ENCODE measurements at regions not wholly inside any gene's neighbourhood (a gene's known extent, or its start where the extent isn't known, plus 50 kb on each side); places are given as distances from the start of the nearest gene placed in this dataset.

GRCh38 chr7:115679423-115679822, 351.1 kb downstream of the TFEC start:
- Histone ChIP-seq H3K4me3 (ENCODE audit: severe bottlenecking) (no peak overlapping the region), H3K36me3 (ENCODE audit: low read depth) (no peaks in the 10 kb centered on the region), H3K27ac (ENCODE audit: poor library complexity, severe bottlenecking) (no peak overlapping the region), H3K4me1 (ENCODE audit: insufficient read depth, poor library complexity, severe bottlenecking) (no peaks in the 10 kb centered on the region), H3K9me3 (ENCODE audit: severe bottlenecking) (no peaks in the 10 kb centered on the region), H3K27me3 (ENCODE audit: insufficient read depth, poor library complexity, severe bottlenecking) (no peaks in the 10 kb centered on the region)
- DNase-seq (ENCODE audit: low spot score), result no peak
- no peak for ATAC-seq (ENCODE audit: low read depth)
- TF ChIP-seq, protein P1, sequence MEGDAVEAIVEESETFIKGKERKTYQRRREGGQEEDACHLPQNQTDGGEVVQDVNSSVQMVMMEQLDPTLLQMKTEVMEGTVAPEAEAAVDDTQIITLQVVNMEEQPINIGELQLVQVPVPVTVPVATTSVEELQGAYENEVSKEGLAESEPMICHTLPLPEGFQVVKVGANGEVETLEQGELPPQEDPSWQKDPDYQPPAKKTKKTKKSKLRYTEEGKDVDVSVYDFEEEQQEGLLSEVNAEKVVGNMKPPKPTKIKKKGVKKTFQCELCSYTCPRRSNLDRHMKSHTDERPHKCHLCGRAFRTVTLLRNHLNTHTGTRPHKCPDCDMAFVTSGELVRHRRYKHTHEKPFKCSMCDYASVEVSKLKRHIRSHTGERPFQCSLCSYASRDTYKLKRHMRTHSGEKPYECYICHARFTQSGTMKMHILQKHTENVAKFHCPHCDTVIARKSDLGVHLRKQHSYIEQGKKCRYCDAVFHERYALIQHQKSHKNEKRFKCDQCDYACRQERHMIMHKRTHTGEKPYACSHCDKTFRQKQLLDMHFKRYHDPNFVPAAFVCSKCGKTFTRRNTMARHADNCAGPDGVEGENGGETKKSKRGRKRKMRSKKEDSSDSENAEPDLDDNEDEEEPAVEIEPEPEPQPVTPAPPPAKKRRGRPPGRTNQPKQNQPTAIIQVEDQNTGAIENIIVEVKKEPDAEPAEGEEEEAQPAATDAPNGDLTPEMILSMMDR (IDR thresholded peaks at IDR 0.05; ENCODE audit: poor library complexity, severe bottlenecking), result no peak

DNA sequence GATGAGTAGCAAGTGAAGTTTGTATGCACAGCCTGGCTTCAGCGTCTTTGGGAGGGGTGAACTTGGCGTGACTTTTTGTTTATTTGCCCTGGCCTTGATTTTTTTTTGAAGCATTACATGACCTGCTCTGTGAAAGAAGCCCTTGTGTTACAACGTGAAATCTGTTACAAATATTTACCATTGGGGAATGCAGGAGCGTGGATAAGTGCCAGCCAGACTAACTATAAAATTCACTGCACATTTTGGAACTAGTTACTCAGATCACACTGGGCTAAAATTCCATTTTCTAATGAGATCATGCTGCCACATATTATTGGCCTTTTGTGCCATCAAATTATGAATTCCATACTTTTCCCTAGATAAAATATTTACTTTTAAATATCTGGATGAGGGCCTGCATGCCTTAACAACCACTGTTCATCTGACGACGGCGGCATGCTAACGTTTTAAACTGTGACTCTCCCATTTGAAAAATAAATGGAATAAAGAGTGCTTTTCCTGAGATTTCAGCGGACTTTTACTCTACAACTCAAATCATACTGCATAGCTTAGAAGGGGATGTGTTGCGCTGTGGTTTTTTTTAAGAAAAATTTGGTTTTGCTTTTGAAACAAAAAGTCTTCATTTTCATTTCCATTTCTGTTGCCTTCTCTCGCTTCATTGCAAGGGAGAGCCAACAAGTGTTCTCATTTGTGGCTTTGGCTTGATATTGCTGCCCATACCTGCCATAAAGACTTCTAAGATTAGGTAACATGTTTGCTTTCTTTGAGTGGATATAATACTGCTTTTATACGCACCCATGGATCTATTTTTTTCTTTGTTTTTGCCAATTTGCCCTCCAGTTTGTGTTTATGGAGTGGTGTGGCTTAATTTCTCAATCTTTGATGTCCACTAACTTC, 352.2 kb downstream of the TFEC start:
- no peak for ATAC-seq (ENCODE audit: low read depth)
- no peaks in the 10 kb centered on the region for H3K36me3 ChIP-seq (ENCODE audit: low read depth)
- H3K4me1 ChIP-seq (ENCODE audit: insufficient read depth, poor library complexity, severe bottlenecking), result no peaks in the 10 kb centered on the region
- DNase-seq (ENCODE audit: low spot score), result no peak
- no peaks in the 10 kb centered on the region for H3K9me3 ChIP-seq (ENCODE audit: severe bottlenecking)
- no peak overlapping the region for H3K4me3 ChIP-seq (ENCODE audit: severe bottlenecking)
- no peak overlapping the region for H3K27ac ChIP-seq (ENCODE audit: poor library complexity, severe bottlenecking)
- TF ChIP-seq, protein P1 (IDR thresholded peaks at IDR 0.05; ENCODE audit: poor library complexity, severe bottlenecking), result no peak
- no peaks in the 10 kb centered on the region for H3K27me3 ChIP-seq (ENCODE audit: insufficient read depth, poor library complexity, severe bottlenecking)

DNA sequence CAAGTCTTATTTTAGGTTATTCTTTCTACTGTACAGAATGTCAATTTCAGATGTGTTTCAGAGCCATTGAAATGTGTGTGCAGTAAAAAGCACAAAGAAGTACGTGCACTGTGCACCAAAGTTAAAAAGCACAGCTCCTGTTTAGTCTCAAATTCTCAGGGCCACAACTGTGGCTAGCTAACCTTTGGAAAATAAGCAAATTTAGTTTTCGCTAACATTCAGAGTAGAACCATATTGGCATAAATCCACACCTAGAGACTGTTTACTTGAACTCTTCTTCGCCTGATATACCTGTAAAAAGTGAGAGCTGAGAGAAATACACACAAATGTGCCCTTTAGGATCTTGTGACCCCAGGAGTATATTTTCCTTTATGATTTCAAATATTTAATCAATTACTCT, 353.9 kb downstream of the TFEC start:
- Histone ChIP-seq H3K4me1 (ENCODE audit: insufficient read depth, poor library complexity, severe bottlenecking) (no peaks in the 10 kb centered on the region), H3K36me3 (ENCODE audit: low read depth) (no peaks in the 10 kb centered on the region), H3K27ac (ENCODE audit: poor library complexity, severe bottlenecking) (no peak overlapping the region), H3K4me3 (ENCODE audit: severe bottlenecking) (no peak overlapping the region), H3K27me3 (ENCODE audit: insufficient read depth, poor library complexity, severe bottlenecking) (no peaks in the 10 kb centered on the region), H3K9me3 (ENCODE audit: severe bottlenecking) (no peaks in the 10 kb centered on the region)
- DNase-seq (ENCODE audit: low spot score), result no peak
- no peak for ATAC-seq (ENCODE audit: low read depth)
- TF ChIP-seq, protein P1 (IDR thresholded peaks at IDR 0.05; ENCODE audit: poor library complexity, severe bottlenecking), result no peak

DNA sequence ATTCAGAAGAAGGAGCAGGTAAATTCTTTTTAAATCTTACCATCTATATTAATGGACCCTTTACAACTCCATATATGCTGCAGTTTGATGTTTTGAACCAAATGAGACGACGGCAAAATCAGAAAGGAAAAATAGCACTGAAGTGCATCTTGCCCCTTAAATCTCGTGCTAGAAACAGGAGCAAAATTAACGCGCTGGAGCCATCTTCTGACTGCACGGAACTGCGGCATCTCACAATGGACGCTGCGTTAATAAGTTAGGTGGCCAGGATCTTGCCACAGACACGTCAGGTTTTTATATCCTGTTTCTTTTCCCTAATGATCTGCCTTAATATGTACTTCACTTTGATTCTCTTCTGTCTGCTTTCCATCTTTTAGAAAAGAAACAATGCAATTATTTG, 354.5 kb downstream of the TFEC start:
- TF ChIP-seq, protein P1 (IDR thresholded peaks at IDR 0.05; ENCODE audit: poor library complexity, severe bottlenecking), result peak; percentile 48
- DNase-seq (ENCODE audit: low spot score) (no peak), ATAC-seq (ENCODE audit: low read depth) (peak; percentile 58; the same call in 1 of the 3 replicates)
- no peaks in the 10 kb centered on the region for H3K9me3 ChIP-seq (ENCODE audit: severe bottlenecking)
- no peak overlapping the region for H3K4me3 ChIP-seq (ENCODE audit: severe bottlenecking)
- no peaks in the 10 kb centered on the region for H3K27me3 ChIP-seq (ENCODE audit: insufficient read depth, poor library complexity, severe bottlenecking)
- no peak overlapping the region for H3K27ac ChIP-seq (ENCODE audit: poor library complexity, severe bottlenecking)
- no peaks in the 10 kb centered on the region for H3K4me1 ChIP-seq (ENCODE audit: insufficient read depth, poor library complexity, severe bottlenecking)
- no peaks in the 10 kb centered on the region for H3K36me3 ChIP-seq (ENCODE audit: low read depth)

- DNase-seq (ENCODE audit: low spot score), result no peak
- no peak overlapping the region for H3K27ac ChIP-seq (ENCODE audit: poor library complexity, severe bottlenecking)
Measured at GRCh38 chr7:115674467-115675024, 356.0 kb downstream of the TFEC start.

More at GRCh38 chr7:115674467-115675024, 356.0 kb downstream of the TFEC start:
- Histone ChIP-seq H3K4me3 (ENCODE audit: severe bottlenecking) (no peak overlapping the region), H3K36me3 (ENCODE audit: low read depth) (no peaks in the 10 kb centered on the region), H3K9me3 (ENCODE audit: severe bottlenecking) (no peaks in the 10 kb centered on the region), H3K27me3 (ENCODE audit: insufficient read depth, poor library complexity, severe bottlenecking) (no peaks in the 10 kb centered on the region), H3K4me1 (ENCODE audit: insufficient read depth, poor library complexity, severe bottlenecking) (no peaks in the 10 kb centered on the region)
- no peak for ATAC-seq (ENCODE audit: low read depth)
- TF ChIP-seq, protein P1 (IDR thresholded peaks at IDR 0.05; ENCODE audit: poor library complexity, severe bottlenecking), result no peak

Data from RWPE2 (cell line).